ENCODE measurements at regions not wholly inside any gene's neighbourhood (a gene's known extent, or its start where the extent isn't known, plus 50 kb on each side); places are given as distances from the start of the nearest gene placed in this dataset.

DNA sequence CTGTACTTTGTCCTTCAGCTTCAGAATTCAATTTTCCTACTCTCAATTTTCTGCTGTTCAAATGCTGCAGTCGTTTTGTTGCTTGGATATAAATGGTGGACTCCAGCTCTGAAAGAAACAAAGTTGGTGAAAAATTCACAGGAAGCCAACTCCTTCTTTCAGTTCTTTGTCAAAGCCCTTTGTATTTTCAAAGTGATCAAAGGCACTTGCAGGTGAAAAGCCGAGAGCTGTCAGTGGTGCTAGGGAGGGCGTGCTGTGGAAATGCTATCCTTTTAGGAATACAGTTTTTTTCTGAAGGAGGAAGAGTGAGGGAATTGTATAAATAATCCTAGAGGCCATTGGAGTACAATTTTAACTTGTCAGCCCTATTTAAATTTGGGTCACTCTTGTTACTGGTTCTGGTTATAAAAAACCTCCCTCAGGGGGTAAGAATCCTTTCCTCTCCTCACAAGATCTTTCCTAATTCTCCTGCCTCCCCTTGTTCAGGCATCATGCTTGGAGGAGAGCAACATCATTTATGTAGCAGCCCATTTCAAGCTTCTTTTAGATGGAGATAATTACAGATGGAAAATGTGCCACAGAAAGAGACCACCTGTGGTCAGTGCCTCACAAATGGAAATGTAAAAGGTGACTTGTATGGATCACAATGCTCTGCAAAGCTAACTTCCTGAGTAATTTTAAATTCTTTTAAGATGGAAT lies 62.5 kb upstream of the GHR start (continued):
- TF ChIP-seq, protein P1, sequence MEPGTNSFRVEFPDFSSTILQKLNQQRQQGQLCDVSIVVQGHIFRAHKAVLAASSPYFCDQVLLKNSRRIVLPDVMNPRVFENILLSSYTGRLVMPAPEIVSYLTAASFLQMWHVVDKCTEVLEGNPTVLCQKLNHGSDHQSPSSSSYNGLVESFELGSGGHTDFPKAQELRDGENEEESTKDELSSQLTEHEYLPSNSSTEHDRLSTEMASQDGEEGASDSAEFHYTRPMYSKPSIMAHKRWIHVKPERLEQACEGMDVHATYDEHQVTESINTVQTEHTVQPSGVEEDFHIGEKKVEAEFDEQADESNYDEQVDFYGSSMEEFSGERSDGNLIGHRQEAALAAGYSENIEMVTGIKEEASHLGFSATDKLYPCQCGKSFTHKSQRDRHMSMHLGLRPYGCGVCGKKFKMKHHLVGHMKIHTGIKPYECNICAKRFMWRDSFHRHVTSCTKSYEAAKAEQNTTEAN (CRISPR knock-in tag; IDR thresholded peaks at IDR 0.05) = no peak

DNA sequence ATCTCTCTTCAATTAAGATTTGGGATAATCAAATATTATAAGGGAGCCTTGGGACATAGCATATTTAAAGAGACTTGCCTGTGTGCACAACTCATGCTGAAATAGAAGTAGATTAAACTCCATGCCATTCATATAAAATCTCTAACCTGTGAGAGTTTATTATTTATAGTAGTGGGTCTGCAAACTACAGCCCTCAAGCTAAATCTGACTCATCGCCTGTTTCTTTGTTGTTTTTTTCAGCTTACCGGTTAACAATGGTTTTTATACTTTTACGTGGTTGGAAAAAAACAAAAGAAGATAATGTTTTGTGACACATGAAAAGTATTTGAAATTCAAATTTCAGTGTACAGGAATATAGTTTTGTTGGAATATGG lies 61.9 kb upstream of the GHR start:
- ATAC-seq (peak; percentile 20), DNase-seq (ENCODE audit: low spot score) (no peak)
- H3K27ac Mint-ChIP-seq = peak overlapping the region; percentile 88
- H3K4me1 Mint-ChIP-seq = peaks cover 31% of the 10 kb centered on the region
- no peaks in the 10 kb centered on the region for H3K27me3 Mint-ChIP-seq (ENCODE audit: low read depth)
- ChIA-PET POLR2A (interaction anchor here (1.0 kb wide), 1 partner anchor 284 kb away, joined by 5 read pairs; no protein-coding TSS in a partner anchor), CTCF (interaction anchor here (0.5 kb wide), 1 partner anchor 83 kb away, joined by 3 read pairs; no protein-coding TSS in a partner anchor)
- no peak overlapping the region for H3K4me3 Mint-ChIP-seq
- H3K9me3 Mint-ChIP-seq = peaks cover 14% of the 10 kb centered on the region
- peaks cover 3% of the 10 kb centered on the region for H3K36me3 Mint-ChIP-seq
- no peak for TF ChIP-seq ZNF121 (CRISPR knock-in tag; IDR thresholded peaks at IDR 0.05)
- TF ChIP-seq PRRX2 (CRISPR knock-in tag; IDR thresholded peaks at IDR 0.05) = no peak
- no peak for TF ChIP-seq EMX1 (CRISPR knock-in tag; IDR thresholded peaks at IDR 0.05)
- TF ChIP-seq, protein P2, sequence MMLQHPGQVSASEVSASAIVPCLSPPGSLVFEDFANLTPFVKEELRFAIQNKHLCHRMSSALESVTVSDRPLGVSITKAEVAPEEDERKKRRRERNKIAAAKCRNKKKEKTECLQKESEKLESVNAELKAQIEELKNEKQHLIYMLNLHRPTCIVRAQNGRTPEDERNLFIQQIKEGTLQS (CRISPR knock-in tag; conservative IDR thresholded peaks at IDR 0.05) = no peak
- TF ChIP-seq, protein P3, sequence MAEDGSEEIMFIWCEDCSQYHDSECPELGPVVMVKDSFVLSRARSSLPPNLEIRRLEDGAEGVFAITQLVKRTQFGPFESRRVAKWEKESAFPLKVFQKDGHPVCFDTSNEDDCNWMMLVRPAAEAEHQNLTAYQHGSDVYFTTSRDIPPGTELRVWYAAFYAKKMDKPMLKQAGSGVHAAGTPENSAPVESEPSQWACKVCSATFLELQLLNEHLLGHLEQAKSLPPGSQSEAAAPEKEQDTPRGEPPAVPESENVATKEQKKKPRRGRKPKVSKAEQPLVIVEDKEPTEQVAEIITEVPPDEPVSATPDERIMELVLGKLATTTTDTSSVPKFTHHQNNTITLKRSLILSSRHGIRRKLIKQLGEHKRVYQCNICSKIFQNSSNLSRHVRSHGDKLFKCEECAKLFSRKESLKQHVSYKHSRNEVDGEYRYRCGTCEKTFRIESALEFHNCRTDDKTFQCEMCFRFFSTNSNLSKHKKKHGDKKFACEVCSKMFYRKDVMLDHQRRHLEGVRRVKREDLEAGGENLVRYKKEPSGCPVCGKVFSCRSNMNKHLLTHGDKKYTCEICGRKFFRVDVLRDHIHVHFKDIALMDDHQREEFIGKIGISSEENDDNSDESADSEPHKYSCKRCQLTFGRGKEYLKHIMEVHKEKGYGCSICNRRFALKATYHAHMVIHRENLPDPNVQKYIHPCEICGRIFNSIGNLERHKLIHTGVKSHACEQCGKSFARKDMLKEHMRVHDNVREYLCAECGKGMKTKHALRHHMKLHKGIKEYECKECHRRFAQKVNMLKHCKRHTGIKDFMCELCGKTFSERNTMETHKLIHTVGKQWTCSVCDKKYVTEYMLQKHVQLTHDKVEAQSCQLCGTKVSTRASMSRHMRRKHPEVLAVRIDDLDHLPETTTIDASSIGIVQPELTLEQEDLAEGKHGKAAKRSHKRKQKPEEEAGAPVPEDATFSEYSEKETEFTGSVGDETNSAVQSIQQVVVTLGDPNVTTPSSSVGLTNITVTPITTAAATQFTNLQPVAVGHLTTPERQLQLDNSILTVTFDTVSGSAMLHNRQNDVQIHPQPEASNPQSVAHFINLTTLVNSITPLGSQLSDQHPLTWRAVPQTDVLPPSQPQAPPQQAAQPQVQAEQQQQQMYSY (CRISPR knock-in tag; IDR thresholded peaks at IDR 0.05) = no peak
- no peak for TF ChIP-seq CREM (CRISPR knock-in tag; IDR thresholded peaks at IDR 0.05)
- TF ChIP-seq, protein P4, sequence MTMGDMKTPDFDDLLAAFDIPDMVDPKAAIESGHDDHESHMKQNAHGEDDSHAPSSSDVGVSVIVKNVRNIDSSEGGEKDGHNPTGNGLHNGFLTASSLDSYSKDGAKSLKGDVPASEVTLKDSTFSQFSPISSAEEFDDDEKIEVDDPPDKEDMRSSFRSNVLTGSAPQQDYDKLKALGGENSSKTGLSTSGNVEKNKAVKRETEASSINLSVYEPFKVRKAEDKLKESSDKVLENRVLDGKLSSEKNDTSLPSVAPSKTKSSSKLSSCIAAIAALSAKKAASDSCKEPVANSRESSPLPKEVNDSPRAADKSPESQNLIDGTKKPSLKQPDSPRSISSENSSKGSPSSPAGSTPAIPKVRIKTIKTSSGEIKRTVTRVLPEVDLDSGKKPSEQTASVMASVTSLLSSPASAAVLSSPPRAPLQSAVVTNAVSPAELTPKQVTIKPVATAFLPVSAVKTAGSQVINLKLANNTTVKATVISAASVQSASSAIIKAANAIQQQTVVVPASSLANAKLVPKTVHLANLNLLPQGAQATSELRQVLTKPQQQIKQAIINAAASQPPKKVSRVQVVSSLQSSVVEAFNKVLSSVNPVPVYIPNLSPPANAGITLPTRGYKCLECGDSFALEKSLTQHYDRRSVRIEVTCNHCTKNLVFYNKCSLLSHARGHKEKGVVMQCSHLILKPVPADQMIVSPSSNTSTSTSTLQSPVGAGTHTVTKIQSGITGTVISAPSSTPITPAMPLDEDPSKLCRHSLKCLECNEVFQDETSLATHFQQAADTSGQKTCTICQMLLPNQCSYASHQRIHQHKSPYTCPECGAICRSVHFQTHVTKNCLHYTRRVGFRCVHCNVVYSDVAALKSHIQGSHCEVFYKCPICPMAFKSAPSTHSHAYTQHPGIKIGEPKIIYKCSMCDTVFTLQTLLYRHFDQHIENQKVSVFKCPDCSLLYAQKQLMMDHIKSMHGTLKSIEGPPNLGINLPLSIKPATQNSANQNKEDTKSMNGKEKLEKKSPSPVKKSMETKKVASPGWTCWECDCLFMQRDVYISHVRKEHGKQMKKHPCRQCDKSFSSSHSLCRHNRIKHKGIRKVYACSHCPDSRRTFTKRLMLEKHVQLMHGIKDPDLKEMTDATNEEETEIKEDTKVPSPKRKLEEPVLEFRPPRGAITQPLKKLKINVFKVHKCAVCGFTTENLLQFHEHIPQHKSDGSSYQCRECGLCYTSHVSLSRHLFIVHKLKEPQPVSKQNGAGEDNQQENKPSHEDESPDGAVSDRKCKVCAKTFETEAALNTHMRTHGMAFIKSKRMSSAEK (CRISPR knock-in tag; IDR thresholded peaks at IDR 0.05; ENCODE audit: borderline replicate concordance) = no peak
- no peak for TF ChIP-seq JAZF1 (CRISPR knock-in tag; IDR thresholded peaks at IDR 0.05)
- TF ChIP-seq, protein P5, sequence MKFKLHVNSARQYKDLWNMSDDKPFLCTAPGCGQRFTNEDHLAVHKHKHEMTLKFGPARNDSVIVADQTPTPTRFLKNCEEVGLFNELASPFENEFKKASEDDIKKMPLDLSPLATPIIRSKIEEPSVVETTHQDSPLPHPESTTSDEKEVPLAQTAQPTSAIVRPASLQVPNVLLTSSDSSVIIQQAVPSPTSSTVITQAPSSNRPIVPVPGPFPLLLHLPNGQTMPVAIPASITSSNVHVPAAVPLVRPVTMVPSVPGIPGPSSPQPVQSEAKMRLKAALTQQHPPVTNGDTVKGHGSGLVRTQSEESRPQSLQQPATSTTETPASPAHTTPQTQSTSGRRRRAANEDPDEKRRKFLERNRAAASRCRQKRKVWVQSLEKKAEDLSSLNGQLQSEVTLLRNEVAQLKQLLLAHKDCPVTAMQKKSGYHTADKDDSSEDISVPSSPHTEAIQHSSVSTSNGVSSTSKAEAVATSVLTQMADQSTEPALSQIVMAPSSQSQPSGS (CRISPR knock-in tag; IDR thresholded peaks at IDR 0.05; ENCODE audit: borderline replicate concordance, low read depth) = no peak

DNA sequence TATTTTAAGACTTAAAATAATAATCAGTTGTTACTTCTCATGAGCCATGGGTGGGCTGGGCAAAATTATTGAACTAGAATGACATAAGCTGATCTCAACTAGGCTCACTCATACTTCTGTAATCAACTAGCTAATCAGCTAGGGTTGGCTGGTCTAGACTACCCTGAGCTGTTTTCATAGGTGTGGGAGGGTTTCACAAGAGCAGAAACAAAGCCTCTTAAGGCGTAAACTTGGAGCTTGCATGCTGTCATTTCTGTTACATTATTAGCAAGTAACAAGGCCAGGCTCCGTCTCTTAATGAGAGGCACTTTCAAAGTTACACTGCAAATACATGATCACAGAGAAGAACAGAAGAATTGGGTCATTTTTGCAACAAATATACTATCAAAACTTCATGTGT lies 57.2 kb upstream of the GHR start:
- Mint-ChIP-seq H3K27me3 (ENCODE audit: low read depth) (no peaks in the 10 kb centered on the region), H3K4me3 (no peak overlapping the region), H3K36me3 (no peaks in the 10 kb centered on the region), H3K9me3 (no peaks in the 10 kb centered on the region), H3K4me1 (peaks cover 15% of the 10 kb centered on the region), H3K27ac (no peak overlapping the region)
- ATAC-seq (no peak), DNase-seq (ENCODE audit: low spot score) (no peak)
- CTCF ChIA-PET = interaction anchor here (1.2 kb wide), 1 partner anchor 309 kb away, joined by 4 read pairs; no protein-coding TSS in a partner anchor
- POLR2A ChIA-PET = interaction anchor here (0.5 kb wide), 1 partner anchor 270 kb away, joined by 4 read pairs; no protein-coding TSS in a partner anchor
- no peak for TF ChIP-seq ETV6 (CRISPR knock-in tag; IDR thresholded peaks at IDR 0.05)
- no peak for TF ChIP-seq MXD4 (CRISPR knock-in tag; IDR thresholded peaks at IDR 0.05; ENCODE audit: borderline replicate concordance)
- TF ChIP-seq NFATC4 (CRISPR knock-in tag; IDR thresholded peaks at IDR 0.05) = no peak
- TF ChIP-seq, protein P6, sequence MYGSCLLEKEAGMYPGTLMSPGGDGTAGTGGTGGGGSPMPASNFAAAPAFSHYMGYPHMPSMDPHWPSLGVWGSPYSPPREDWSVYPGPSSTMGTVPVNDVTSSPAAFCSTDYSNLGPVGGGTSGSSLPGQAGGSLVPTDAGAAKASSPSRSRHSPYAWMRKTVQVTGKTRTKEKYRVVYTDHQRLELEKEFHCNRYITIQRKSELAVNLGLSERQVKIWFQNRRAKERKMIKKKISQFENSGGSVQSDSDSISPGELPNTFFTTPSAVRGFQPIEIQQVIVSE (CRISPR knock-in tag; IDR thresholded peaks at IDR 0.05; ENCODE audit: borderline replicate concordance) = no peak
- TF ChIP-seq, protein P7, sequence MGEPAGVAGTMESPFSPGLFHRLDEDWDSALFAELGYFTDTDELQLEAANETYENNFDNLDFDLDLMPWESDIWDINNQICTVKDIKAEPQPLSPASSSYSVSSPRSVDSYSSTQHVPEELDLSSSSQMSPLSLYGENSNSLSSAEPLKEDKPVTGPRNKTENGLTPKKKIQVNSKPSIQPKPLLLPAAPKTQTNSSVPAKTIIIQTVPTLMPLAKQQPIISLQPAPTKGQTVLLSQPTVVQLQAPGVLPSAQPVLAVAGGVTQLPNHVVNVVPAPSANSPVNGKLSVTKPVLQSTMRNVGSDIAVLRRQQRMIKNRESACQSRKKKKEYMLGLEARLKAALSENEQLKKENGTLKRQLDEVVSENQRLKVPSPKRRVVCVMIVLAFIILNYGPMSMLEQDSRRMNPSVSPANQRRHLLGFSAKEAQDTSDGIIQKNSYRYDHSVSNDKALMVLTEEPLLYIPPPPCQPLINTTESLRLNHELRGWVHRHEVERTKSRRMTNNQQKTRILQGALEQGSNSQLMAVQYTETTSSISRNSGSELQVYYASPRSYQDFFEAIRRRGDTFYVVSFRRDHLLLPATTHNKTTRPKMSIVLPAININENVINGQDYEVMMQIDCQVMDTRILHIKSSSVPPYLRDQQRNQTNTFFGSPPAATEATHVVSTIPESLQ (CRISPR knock-in tag; IDR thresholded peaks at IDR 0.05) = no peak
